ENCODE measurements at regions not wholly inside any gene's neighbourhood (a gene's known extent, or its start where the extent isn't known, plus 50 kb on each side); places are given as distances from the start of the nearest gene placed in this dataset.

DNA sequence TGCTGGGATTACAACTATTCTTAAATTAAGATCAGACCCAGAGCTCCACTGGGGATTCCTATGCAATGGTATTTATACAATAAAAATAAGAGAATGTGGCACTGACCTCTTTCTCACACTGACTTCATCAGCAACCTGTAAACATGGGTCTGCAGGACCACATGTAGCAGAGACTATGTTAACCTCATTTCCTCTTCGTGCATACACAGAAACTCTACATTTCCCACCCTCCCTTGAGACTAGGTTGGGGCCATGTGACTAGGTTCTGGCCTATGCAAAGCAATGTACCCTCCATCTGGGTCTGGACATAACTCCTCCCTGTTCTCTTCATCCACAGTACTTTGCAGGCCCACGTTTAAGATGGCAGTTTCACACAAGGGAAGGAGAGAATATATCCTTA lies 514.4 kb upstream of the CHAC2 start (continued):
- TF ChIP-seq, protein P1, sequence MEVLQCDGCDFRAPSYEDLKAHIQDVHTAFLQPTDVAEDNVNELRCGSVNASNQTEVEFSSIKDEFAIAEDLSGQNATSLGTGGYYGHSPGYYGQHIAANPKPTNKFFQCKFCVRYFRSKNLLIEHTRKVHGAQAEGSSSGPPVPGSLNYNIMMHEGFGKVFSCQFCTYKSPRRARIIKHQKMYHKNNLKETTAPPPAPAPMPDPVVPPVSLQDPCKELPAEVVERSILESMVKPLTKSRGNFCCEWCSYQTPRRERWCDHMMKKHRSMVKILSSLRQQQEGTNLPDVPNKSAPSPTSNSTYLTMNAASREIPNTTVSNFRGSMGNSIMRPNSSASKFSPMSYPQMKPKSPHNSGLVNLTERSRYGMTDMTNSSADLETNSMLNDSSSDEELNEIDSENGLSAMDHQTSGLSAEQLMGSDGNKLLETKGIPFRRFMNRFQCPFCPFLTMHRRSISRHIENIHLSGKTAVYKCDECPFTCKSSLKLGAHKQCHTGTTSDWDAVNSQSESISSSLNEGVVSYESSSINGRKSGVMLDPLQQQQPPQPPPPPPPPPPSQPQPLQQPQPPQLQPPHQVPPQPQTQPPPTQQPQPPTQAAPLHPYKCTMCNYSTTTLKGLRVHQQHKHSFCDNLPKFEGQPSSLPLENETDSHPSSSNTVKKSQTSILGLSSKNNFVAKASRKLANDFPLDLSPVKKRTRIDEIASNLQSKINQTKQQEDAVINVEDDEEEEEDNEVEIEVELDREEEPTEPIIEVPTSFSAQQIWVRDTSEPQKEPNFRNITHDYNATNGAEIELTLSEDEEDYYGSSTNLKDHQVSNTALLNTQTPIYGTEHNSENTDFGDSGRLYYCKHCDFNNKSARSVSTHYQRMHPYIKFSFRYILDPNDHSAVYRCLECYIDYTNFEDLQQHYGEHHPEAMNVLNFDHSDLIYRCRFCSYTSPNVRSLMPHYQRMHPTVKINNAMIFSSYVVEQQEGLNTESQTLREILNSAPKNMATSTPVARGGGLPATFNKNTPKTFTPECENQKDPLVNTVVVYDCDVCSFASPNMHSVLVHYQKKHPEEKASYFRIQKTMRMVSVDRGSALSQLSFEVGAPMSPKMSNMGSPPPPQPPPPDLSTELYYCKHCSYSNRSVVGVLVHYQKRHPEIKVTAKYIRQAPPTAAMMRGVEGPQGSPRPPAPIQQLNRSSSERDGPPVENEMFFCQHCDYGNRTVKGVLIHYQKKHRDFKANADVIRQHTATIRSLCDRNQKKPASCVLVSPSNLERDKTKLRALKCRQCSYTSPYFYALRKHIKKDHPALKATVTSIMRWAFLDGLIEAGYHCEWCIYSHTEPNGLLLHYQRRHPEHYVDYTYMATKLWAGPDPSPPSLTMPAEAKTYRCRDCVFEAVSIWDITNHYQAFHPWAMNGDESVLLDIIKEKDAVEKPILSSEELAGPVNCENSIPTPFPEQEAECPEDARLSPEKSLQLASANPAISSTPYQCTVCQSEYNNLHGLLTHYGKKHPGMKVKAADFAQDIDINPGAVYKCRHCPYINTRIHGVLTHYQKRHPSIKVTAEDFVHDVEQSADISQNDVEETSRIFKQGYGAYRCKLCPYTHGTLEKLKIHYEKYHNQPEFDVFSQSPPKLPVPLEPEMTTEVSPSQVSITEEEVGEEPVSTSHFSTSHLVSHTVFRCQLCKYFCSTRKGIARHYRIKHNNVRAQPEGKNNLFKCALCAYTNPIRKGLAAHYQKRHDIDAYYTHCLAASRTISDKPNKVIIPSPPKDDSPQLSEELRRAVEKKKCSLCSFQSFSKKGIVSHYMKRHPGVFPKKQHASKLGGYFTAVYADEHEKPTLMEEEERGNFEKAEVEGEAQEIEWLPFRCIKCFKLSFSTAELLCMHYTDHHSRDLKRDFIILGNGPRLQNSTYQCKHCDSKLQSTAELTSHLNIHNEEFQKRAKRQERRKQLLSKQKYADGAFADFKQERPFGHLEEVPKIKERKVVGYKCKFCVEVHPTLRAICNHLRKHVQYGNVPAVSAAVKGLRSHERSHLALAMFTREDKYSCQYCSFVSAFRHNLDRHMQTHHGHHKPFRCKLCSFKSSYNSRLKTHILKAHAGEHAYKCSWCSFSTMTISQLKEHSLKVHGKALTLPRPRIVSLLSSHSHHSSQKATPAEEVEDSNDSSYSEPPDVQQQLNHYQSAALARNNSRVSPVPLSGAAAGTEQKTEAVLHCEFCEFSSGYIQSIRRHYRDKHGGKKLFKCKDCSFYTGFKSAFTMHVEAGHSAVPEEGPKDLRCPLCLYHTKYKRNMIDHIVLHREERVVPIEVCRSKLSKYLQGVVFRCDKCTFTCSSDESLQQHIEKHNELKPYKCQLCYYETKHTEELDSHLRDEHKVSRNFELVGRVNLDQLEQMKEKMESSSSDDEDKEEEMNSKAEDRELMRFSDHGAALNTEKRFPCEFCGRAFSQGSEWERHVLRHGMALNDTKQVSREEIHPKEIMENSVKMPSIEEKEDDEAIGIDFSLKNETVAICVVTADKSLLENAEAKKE (CRISPR knock-in tag; IDR thresholded peaks at IDR 0.05): no peak
- TF ChIP-seq CREB1 (CRISPR knock-in tag; IDR thresholded peaks at IDR 0.05; ENCODE audit: low read depth): no peak

DNA sequence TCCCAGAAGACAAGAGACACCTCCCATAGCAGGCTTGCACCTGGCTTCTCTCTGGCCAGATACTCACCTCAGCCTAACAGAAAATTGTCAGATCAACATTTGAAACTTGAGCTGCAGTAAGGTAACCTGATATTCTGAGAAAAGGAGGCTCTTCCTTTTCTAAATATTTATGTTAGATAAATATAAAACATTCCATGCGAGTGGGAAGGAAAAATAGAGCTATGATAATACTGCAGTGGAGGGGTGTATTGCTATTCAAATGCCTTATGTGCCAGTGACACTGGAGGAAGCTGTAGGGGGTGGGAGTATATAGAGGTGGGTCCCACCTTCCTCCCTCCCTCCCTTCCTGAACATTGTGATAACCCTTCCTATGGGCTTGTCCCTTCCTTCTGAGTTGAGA lies 515.5 kb upstream of the CHAC2 start:
- Histone ChIP-seq H3K36me3 (ENCODE audit: insufficient read depth) (no peaks in the 10 kb centered on the region), H4K20me1 (replicated peaks; ENCODE audit: insufficient read depth) (no peaks in the 10 kb centered on the region), H2AFZ (no peak overlapping the region), H3F3A (replicated peaks; ENCODE audit: low read depth) (no peaks in the 10 kb centered on the region), H3K27me3 (ENCODE audit: insufficient read depth) (no peaks in the 10 kb centered on the region), H3K4me3 (no peak overlapping the region), H3K27ac (ENCODE audit: low read depth) (no peak overlapping the region), H3K4me2 (no peak overlapping the region), H3K9me2 (ENCODE audit: insufficient read depth) (no peaks in the 10 kb centered on the region), H3K79me2 (replicated peaks; ENCODE audit: insufficient read depth) (no peaks in the 10 kb centered on the region), H3K4me1 (ENCODE audit: insufficient read depth) (no peaks in the 10 kb centered on the region; the same call in 1 of the 2 replicates)
- TF ChIP-seq, protein P1 (CRISPR knock-in tag; IDR thresholded peaks at IDR 0.05): no peak
- TF ChIP-seq, protein P2, sequence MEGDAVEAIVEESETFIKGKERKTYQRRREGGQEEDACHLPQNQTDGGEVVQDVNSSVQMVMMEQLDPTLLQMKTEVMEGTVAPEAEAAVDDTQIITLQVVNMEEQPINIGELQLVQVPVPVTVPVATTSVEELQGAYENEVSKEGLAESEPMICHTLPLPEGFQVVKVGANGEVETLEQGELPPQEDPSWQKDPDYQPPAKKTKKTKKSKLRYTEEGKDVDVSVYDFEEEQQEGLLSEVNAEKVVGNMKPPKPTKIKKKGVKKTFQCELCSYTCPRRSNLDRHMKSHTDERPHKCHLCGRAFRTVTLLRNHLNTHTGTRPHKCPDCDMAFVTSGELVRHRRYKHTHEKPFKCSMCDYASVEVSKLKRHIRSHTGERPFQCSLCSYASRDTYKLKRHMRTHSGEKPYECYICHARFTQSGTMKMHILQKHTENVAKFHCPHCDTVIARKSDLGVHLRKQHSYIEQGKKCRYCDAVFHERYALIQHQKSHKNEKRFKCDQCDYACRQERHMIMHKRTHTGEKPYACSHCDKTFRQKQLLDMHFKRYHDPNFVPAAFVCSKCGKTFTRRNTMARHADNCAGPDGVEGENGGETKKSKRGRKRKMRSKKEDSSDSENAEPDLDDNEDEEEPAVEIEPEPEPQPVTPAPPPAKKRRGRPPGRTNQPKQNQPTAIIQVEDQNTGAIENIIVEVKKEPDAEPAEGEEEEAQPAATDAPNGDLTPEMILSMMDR (conservative IDR thresholded peaks at IDR 0.05; ENCODE audit: low read depth in 2 of 2): no peak
- TF ChIP-seq ZNF331 (CRISPR knock-in tag; IDR thresholded peaks at IDR 0.05; ENCODE audit: low read depth): no peak
- TF ChIP-seq EZH2phosphoT487 (IDR thresholded peaks at IDR 0.05; ENCODE audit: unreplicated experiment): no peak
- TF ChIP-seq JUNB (IDR thresholded peaks at IDR 0.05; ENCODE audit: unreplicated experiment): no peak
- TF ChIP-seq POLR2AphosphoS5 (IDR thresholded peaks at IDR 0.05; ENCODE audit: low read depth): no peak
- TF ChIP-seq EZH2 (IDR thresholded peaks at IDR 0.05; ENCODE audit: low read depth, unreplicated experiment): no peak
- no peak for TF ChIP-seq ZNF114 (CRISPR knock-in tag; IDR thresholded peaks at IDR 0.05)
- peak; percentile 59; the same call in 2 of the 3 replicates for ATAC-seq
- DNase-seq (ENCODE audit: low spot score): peak; percentile 24
- peaks cover 5% of the 10 kb centered on the region for H3K27me3 Mint-ChIP-seq (ENCODE audit: insufficient read depth, low read depth, poor library complexity)
- 0 out of 3 replicates have a peak, but pooled peaks cover 2% of the 10 kb centered on the region for H3K9me3 Mint-ChIP-seq
- no peak overlapping the region for H3K27ac Mint-ChIP-seq
- no peak overlapping the region for H3K4me3 Mint-ChIP-seq
- H3K4me1 Mint-ChIP-seq: peaks cover 11% of the 10 kb centered on the region
- no peaks in the 10 kb centered on the region for H3K36me3 Mint-ChIP-seq (ENCODE audit: low read depth)

Measured in GM23338 (cell line).